ENCODE measurements at regions not wholly inside any gene's neighbourhood (a gene's known extent, or its start where the extent isn't known, plus 50 kb on each side); places are given as distances from the start of the nearest gene placed in this dataset.

GRCh38 chr5:171509467-171509866, 90.0 kb downstream of the FGF18 start:
- intact Hi-C loops (cut with DNase I, micrococcal nuclease) = no loop called here
- DNase-seq (no peak), ATAC-seq (no peak)

GRCh38 chr5:171512397-171512796, 93.0 kb downstream of the FGF18 start:
- ATAC-seq (no peak), DNase-seq (no peak)
- intact Hi-C loops (cut with DNase I, micrococcal nuclease) = no loop called here

GRCh38 chr5:171513591-171513990, 94.1 kb downstream of the FGF18 start:
- intact Hi-C loops (cut with DNase I, micrococcal nuclease) = no loop called here
- no peak for DNase-seq

GRCh38 chr5:171518916-171519315, 99.5 kb downstream of the FGF18 start:
- intact Hi-C loops (cut with DNase I, micrococcal nuclease) = no loop called here
- DNase-seq (no peak), ATAC-seq (no peak)

More at GRCh38 chr5:171513591-171513990, 94.1 kb downstream of the FGF18 start:
- ATAC-seq = no peak

- intact Hi-C loops (cut with DNase I, micrococcal nuclease) = no loop called here
- peak; percentile 72 for ATAC-seq
- DNase-seq = peak in 1 of 2 donors; percentile 23
Measured at GRCh38 chr5:171520300-171521174, 101.1 kb downstream of the FGF18 start.

GRCh38 chr5:171521219-171521633, 101.8 kb downstream of the FGF18 start:
- ATAC-seq = no peak
- intact Hi-C loops (cut with DNase I, micrococcal nuclease) = no loop called here
- no peak for DNase-seq

- intact Hi-C loops (cut with DNase I, micrococcal nuclease) = no loop called here
- ATAC-seq = no peak
- no peak for DNase-seq
Measured at GRCh38 chr5:171521679-171522078, 102.2 kb downstream of the FGF18 start.

GRCh38 chr5:171523781-171524180, 104.3 kb downstream of the FGF18 start:
- ATAC-seq (no peak), DNase-seq (no peak)
- intact Hi-C loops (cut with DNase I, micrococcal nuclease) = no loop called here

- ATAC-seq (no peak), DNase-seq (no peak)
- intact Hi-C loops (cut with DNase I, micrococcal nuclease) = no loop called here
Measured at GRCh38 chr5:171524466-171524865, 105.0 kb downstream of the FGF18 start.

GRCh38 chr5:171525085-171525484, 105.6 kb downstream of the FGF18 start:
- ATAC-seq = no peak
- intact Hi-C loops (cut with DNase I, micrococcal nuclease) = no loop called here
- DNase-seq = no peak

GRCh38 chr5:171528036-171528435, 108.6 kb downstream of the FGF18 start:
- intact Hi-C loops (cut with DNase I, micrococcal nuclease) = no loop called here
- no peak for ATAC-seq
- DNase-seq = no peak

GRCh38 chr5:171528865-171529614, 109.6 kb downstream of the FGF18 start:
- DNase-seq (no peak), ATAC-seq (no peak)
- intact Hi-C loops (cut with DNase I, micrococcal nuclease) = no loop called here

GRCh38 chr5:171531638-171532037, 112.2 kb downstream of the FGF18 start:
- no peak for DNase-seq
- intact Hi-C loops (cut with DNase I, micrococcal nuclease) = no loop called here
- peak; percentile 40 for ATAC-seq

- intact Hi-C loops (cut with DNase I, micrococcal nuclease) = no loop called here
- no peak for DNase-seq
- ATAC-seq = no peak
Measured at GRCh38 chr5:171533153-171533552, 113.7 kb downstream of the FGF18 start.

- ATAC-seq = no peak
- intact Hi-C loops (cut with DNase I, micrococcal nuclease) = no loop called here
- DNase-seq = no peak
Measured at GRCh38 chr5:171534043-171534895, 114.8 kb downstream of the FGF18 start.

- ATAC-seq (no peak), DNase-seq (no peak)
- intact Hi-C loops (cut with DNase I, micrococcal nuclease) = no loop called here
Measured at GRCh38 chr5:171535162-171535561, 115.7 kb downstream of the FGF18 start.

- no peak for DNase-seq
- no peak for ATAC-seq
- intact Hi-C loops (cut with DNase I, micrococcal nuclease) = no loop called here
Measured at GRCh38 chr5:171537070-171537849, 117.8 kb downstream of the FGF18 start.

GRCh38 chr5:171537923-171538537, 118.6 kb downstream of the FGF18 start:
- ATAC-seq (no peak), DNase-seq (no peak)
- intact Hi-C loops (cut with DNase I, micrococcal nuclease) = no loop called here

All from left colon (tissue), 2 donors.